ENCODE measurements at regions not wholly inside any gene's neighbourhood (a gene's known extent, or its start where the extent isn't known, plus 50 kb on each side); places are given as distances from the start of the nearest gene placed in this dataset.

- TF ChIP-seq REST (IDR thresholded peaks at IDR 0.05; ENCODE audit: borderline replicate concordance) (no peak), POLR2AphosphoS5 (IDR thresholded peaks at IDR 0.05) (no peak), MXI1 (conservative IDR thresholded peaks at IDR 0.05; ENCODE audit: poor library complexity, severe bottlenecking) (no peak)
Measured at GRCh38 chr2:16430846-16431245, 234.8 kb downstream of the CYRIA start (continued).

- Histone ChIP-seq H3K4me2 (ENCODE audit: low read length) (no peak overlapping the region), H3K27ac (ENCODE audit: low read length) (no peak overlapping the region), H3K27me3 (ENCODE audit: insufficient read depth, low read depth, low read length) (no peaks in the 10 kb centered on the region), H3K36me3 (ENCODE audit: insufficient read depth, low read length) (no peaks in the 10 kb centered on the region), H3F3A (ENCODE audit: insufficient read depth, low read length, poor library complexity, severe bottlenecking) (no peaks in the 10 kb centered on the region), H3K79me2 (replicated peaks; ENCODE audit: insufficient read depth, low read length) (no peaks in the 10 kb centered on the region), H3K9me2 (ENCODE audit: insufficient read depth, low read length) (no peaks in the 10 kb centered on the region), H2AFZ (ENCODE audit: low read depth, low read length) (no peak overlapping the region), H3K9me3 (ENCODE audit: low read length) (no peaks in the 10 kb centered on the region), H3K9ac (ENCODE audit: low read length) (no peak overlapping the region), H3K4me3 (ENCODE audit: low read length) (no peak overlapping the region), H4K20me1 (ENCODE audit: insufficient read depth) (no peaks in the 10 kb centered on the region)
- TF ChIP-seq CTCF (IDR thresholded peaks at IDR 0.05; ENCODE audit: poor library complexity, severe bottlenecking) (no peak), MXI1 (conservative IDR thresholded peaks at IDR 0.05; ENCODE audit: poor library complexity, severe bottlenecking) (no peak), REST (IDR thresholded peaks at IDR 0.05; ENCODE audit: borderline replicate concordance) (no peak), TAF1 (IDR thresholded peaks at IDR 0.05; ENCODE audit: low read depth) (no peak), POLR2AphosphoS5 (IDR thresholded peaks at IDR 0.05) (no peak), SMC3 (conservative IDR thresholded peaks at IDR 0.05; ENCODE audit: poor library complexity) (no peak), RAD21 (conservative IDR thresholded peaks at IDR 0.05) (no peak), EZH2 (IDR thresholded peaks at IDR 0.05; ENCODE audit: borderline replicate concordance, insufficient read depth, low read length, poor library complexity, severe bottlenecking) (no peak), EP300 (conservative IDR thresholded peaks at IDR 0.05; ENCODE audit: poor library complexity, severe bottlenecking) (no peak)
Measured at GRCh38 chr2:16429431-16430145, 236.0 kb downstream of the CYRIA start.
